ENCODE measurements at regions not wholly inside any gene's neighbourhood (a gene's known extent, or its start where the extent isn't known, plus 50 kb on each side); places are given as distances from the start of the nearest gene placed in this dataset.
A peak's percentile ranks its signal among the peaks of the same experiment; 100 is the strongest.
"Not testable (repeated sequence)": the region's sequence is repeated elsewhere in the genome, so short reads cannot be mapped to it uniquely, and the experiment has no call there.

DNA sequence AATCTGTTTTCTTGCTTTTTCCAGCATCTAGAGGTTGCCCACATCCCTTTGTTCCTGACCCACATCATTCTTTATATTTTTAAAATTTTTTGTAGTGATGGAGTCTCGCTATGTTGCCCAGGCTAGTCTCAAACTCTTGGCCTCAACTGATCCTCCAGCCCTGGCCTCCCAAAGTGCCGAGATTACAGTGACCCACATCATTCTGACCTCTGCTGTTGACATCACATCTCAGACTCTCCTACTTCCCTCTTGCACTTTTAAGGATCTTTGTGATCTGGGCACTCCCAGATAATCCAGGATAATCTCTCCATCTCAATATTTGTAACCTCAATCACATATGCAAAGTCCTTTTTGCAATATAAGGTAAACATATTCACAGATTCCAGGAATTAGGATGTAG lies 266.6 kb downstream of the MEX3B start:
- no peak for DNase-seq

DNA sequence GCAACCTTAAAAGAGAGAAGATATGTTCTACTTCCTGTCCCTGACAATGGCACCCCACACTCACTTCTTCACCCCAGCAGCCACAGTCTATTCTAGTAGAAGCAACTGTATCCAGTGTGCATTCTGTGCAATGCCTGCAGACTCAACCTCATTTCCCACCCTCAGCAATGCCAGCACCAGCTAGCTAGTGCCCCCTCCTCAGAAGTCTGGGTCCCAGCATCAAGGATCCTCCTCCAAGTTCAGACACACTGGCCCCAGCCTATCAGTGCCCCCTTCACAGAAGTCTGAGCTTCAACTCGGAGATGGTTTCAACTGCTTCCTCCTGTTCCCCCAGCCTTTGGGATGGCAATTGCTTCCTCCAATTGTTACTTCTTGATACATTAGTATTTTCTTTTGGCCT lies 268.3 kb downstream of the MEX3B start:
- peak in 1 of 56 donors; percentile 3 for DNase-seq

DNA sequence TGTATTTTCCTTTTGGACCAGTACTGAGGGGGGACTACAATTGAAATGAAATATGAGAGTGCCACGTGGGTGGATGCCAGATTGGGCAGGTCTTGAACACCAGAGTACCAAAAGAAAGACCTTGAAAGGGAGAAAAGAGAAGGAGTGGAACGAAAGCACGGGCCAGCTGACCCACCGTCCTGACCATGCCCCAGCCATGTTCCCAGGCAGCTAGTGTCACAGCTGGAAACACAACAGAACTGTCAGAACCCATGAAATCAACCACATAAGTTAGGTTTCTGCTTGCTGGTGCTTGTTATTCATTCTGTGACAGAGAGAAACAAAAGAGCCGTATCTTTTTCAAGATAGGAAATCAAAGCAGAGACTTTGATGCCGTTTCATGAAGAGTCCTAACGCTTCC lies 268.8 kb downstream of the MEX3B start:
- no peak for DNase-seq

DNA sequence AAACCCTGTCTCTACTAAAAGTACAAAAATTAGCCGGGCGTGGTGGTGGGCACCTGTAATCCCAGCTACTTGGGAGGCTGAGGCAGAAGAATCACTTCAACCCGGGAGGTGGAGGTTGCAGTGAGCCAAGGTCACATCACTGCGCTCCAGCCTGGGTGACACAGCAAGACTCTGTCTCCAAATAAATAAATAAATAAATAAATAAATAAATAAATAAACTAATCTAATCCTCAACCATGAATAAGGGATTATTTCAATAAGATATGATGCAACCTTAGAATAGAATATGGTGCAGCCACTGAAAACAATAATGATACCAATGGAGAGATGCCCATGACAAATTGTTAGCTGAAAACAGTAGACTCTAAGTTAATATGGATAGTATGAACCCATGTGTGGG lies 270.0 kb downstream of the MEX3B start:
- DNase-seq = not testable (repeated sequence)

DNA sequence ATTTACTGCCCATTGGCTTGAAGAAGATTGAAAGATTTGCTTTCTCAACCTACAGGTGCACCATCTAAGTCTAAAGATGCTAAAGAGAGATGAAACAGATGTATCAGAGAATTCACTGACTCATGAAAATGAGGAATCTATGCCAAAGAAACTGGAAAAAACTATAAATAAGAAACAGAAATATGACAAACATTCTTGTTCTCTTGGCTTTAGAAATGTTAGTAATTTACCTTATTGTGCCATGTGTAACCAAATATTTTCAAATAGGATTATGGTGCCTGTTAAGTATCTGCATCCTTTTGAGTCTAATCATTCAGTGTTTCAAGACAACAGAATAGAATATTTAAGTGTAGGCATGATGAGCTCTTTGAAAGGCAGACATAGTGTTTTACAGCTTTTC lies 271.5 kb downstream of the MEX3B start:
- no peak for DNase-seq

DNA sequence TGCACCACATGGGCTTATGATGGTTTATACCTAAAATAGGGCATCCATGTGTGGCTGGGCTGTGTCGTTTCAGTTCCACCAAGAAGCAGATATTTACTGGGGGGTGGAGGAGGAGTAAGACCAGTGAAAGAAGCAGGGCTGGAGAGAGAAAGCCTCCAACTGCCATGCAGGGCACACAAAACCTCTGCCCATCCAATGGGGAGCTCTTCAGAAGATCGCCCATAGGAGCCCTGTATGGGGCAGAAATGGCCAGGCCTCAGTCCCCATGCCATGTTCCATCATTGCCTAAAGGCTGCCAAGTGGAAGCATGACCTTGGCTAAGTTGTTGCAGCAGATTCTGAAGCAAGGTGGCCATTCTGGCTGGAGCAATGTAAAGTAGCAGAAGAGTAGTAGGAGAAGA lies 277.0 kb downstream of the MEX3B start:
- DNase-seq = no peak

DNA sequence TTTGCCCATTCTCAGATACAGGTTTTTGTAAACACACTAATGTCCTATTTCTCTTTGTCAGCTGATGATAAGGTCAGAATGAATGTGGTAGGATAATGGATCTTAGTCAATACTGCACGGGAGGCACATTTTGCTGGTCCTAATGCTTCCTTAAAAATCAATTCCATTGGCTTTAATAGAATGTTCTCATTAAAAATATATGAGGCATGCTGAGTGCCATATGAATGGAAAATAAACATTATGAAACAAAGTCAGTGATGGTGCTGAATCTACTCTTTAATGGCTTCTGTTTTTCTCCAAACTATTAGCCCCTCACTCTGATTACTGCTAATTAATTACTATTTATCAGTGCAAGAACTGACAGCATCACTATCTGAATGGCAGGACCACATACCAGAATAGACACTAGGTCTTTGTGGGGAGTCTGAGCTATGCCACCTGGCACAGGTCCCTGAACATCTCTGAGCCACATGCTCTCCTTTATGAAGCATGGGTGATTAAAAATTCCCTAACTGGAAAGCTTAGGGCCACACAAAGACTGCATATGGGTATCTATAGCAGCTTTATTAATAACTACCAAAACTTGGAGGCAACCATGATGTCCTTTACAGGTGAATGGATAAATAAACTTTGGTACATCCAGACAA lies 278.9 kb downstream of the MEX3B start:
- DNase-seq = no peak

DNA sequence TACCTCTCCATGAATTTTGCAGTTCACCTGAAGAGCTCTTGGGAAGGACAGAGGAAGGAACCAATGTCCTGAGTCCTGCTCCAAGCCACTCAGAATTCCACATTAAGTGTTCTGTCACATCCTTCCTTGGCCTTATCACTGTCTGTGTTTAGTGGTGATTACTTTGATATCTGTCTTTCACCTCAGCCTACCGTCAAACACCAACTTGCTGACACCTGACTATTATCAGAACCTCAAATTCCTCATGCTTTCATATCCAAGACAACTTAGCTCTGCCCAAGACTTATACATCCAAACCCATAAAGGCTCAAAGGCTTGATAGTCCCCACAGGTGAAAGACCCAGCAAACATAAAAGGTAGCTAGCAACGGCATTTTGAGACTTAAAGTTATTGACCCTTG lies 280.0 kb downstream of the MEX3B start:
- no peak for DNase-seq

DNA sequence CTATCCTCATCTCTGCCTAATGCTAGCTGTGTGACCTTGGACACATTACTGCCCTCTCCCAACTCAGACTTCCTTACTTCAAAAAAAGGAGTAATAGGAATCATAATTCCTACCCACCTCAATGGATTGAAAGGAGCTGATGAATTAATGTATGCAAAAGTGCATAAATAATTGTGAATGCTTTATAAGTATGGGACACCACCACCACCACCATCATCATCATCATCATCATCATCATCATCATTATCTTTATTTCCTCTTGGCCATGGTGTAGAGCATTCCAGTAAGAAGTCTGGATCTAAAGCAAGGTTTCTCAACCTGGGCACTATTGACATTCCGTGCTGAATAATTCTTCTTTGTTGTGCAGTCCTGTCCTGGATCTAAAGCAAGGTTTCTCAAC lies 282.5 kb downstream of the MEX3B start:
- DNase-seq = no peak

DNA sequence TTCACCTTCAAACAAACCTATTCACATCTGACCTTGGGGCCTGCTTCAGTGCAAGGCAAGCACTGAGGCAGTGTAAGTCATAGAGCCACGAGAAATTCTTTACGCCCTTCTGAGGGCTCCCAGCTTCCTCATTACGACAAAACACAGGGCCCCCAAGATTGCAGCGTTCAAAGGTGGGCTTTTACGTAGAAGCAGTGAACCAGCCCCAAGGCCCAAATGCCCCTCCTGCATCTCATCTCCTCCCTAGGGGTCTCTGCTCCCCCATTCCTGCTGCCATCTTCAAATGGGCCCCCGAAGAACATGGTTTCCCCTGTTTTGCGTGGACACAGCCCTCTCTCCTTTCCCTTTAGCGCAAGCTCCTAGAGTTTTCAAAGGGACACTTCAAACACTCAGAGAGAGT lies 285.1 kb downstream of the MEX3B start:
- no peak for DNase-seq

DNA sequence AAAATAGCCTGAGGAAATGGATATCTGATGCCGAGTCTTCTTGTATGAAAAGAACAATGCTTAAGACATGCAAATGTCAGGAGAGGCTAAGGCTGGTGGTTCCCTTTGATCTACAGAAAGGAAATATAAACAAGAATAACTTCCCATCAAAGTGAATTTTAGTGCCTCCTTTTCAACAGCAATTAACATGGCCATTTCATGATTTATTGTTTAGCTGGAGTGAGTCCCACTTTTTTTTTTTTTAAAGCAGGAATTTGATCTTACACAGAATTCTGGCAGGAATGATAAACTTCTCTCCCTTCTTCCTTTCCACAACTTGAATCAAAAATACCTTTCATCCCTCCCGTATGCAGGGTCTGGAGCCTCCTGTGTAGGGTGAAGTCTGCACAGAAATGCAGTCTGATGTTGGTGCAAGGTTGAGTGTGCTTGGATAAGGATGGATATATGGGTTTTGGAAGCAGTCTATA lies 287.0 kb downstream of the MEX3B start:
- DNase-seq = no peak

DNA sequence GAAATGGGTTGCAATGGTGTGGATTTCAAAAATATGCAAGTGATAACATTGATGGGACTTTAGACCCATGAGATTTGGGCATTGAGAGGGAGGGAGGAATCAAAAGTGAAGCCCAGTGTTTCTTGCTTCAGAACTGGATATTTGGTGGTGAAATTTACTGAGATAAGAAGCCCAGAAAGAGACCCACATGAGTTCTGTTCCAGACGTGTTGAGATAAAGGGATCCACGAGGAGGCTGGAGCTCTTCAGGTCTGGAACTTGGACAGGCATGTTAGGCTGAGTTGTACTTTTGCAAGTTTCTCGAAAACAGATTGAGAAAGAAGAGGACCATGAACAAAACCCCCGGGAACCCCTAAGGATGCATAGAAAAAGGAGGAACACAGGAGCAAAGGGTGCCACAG lies 290.2 kb downstream of the MEX3B start:
- DNase-seq = no peak

DNA sequence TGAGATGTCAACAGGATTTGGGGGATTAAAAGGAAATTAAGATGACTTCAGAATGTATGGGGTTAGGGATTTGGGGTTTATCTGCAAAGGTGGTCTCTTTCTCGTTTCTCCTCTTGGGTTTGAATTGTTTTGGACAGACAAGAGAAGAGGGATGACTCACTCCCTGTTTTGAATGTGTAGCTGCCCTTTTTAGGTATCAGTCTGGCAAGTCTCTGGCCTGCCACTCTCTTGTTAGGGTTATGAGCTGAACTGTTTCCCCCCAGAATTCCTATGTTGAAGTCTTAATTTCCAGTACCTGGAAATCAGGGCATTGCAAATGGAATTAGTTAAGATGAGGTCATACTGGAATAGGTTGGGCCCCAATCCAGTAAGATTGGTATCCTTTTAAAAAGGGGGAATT lies 291.7 kb downstream of the MEX3B start:
- DNase-seq = no peak

DNA sequence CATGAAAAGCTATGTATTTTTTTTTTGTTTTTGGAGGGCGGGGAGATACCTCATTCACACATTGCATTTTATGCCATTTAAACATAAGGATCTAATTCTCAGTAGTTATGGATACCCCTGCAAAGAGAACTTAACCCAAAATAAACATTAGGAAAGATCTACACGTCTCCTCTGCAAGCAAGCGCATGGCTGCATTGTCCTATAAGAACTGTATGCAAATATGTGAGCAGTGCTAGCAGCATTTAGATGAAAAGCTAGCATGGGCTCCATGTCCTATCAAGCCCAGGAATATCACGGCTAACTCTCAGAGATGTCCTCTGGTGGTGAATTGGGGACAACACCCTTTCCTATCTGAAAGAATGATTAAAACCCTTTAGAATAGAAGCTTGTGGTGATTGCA lies 292.8 kb downstream of the MEX3B start:
- DNase-seq = no peak

DNA sequence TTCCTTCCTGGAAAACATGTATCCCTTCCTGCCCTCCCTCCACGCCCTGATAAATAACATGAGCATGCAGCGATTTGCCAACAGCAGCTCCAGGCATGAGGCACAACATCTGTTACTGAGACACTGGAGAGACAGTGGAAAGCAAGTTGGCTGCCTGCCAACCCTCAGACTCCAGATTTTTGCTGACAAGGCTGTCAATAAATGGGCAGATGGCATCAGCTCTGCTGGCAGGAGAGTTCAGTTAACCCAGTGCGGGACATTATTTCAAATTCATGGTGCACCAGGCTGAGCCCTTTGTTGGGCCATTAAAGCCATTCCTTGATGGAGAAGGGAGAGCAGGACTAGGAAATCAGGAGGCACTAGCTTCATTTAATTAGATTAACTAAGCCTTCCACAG lies 293.3 kb downstream of the MEX3B start:
- peak in 38 of 56 donors; percentile 11 to 79 (median 42) for DNase-seq

DNA sequence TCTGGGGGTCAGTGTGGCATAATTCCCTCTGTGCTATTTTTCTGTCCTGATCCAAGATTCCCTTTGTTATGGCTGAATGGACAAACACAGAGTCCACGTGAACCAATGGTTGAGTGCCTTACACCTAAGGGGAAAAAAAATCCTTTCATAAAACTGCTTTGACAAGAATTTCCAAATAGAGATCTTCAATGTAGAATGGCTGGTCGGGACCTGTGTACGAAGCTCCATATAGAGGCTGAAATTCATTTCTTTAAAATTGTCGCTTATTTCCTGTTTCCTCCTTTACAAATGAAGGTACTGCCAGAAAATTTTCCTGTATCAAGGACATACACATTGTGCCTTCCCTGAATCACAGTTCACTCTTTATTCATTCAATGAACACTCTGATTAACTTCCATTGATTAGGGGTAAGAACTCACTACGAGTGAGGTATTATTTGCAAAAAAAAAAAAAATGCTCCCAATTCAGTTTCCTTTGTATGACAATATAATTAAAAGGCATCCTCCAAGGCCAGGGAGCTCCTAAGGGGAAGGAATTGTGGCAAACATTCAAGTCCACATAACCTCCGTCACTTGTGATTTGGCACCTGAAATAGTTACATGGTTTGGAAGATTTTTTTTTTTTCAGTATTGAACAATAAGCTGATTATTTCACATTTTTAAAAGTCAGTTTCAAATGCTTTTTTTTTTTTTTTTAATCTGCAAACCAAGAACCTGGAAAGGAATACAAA lies 293.8 kb downstream of the MEX3B start:
- DNase-seq = no peak

DNA sequence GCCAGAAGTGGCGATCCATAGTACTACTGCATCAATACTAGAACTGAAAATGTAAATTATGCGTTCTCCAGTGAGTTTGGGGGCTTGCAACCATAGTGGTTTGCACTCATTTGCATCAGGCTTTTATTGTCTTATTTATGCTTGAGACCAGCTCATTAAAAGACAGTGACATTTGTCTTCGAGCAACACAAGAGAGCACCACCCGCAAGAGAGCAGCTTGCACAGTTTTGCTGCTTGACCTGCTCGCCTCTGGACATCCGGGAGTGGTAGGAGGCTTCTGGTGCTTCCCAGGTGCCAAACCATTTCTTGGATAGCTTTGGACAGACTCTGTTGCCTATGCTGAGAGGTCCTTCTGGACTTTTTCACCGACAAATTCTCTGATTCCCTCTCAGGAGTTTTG lies 294.6 kb downstream of the MEX3B start:
- no peak for DNase-seq

DNA sequence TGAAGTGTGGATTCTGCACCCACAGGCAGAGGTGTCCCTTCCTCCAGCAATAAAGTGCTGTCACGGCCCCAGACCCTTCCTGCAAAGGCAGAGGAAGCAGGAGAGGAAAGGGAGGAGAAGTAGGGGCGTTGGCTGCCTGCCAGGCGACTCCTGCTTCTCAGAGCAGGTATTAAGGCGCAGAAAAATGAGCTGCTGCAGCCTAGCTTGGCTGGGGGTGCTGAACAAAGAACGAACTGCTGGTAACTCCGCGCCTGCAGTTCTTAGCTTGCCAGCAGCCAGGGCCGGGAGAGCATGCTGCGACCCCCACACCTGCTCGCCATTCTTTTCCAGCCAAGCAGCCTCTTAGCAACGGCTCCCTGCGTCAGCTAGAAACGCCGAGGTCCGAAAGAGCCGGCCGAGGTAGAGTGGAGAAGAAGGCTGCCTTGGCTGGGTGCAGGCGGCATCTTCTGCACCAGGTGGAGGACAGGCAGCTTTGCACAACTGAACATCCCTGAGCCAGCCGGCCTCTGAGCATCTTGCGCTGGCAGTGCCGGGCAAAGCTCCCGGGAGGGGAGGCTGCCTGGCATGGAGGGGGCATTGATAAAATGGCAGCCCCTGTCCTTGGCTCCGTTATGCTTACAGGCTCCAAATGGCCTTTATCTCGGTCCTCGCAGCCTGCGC lies 296.0 kb downstream of the MEX3B start:
- DNase-seq = no peak

DNA sequence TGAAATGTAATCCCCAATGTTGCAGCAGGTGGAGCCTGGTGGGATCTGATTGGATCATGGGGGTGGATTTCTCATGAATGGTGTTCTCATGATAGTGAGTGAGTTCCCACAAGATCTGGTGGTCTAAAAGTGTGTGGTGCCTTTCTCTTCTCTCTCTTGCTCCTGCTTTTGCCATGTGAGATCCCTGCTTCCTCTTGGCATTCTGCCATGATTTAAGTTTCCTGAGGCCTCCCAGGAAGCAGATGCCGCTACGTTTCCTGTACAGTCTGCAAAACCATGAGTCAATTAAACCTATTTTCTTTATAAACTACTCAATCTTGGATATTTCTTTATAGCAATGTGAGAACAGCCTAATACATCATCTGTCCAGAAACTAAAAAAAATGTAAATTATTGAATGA lies 298.3 kb downstream of the MEX3B start:
- no peak for DNase-seq

DNA sequence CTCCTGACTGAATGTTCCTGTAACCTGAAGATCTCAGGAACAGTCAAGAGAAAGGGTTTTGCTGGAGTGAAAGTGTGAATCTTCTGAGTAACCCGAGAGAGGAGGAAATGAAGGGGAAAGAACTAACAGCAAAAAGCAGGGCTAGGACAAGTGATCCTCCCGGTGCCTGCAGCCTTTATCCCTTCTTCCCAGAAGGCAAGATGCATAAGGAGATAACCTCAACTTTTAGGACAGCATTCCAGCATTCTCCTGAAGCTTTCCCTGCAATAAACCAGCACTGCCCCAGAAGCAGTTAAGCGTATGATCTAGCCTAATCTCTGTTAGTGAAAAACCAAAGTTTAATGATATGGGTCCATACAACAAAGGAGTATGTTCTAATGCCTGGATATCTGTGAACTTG lies 298.8 kb downstream of the MEX3B start:
- DNase-seq = no peak

DNA sequence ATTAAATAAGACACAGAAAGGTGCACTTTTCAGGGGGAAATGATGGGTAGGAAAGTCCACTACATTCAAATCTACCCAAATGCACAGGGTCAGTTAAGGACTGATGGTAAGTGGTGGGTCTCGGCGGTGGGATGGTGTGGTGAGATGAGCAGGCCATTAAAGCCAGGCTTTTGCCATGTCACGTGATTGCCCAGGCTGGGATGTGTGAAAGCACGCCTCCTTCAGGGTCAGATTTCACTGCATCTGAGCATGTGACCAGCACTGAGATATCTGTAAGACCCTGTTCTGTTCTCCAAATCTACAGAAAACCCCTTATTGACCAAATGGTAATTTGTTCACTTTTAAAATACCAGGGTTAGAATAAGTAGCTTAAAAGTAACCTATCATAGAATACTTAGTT lies 301.5 kb downstream of the MEX3B start:
- no peak for DNase-seq

DNA sequence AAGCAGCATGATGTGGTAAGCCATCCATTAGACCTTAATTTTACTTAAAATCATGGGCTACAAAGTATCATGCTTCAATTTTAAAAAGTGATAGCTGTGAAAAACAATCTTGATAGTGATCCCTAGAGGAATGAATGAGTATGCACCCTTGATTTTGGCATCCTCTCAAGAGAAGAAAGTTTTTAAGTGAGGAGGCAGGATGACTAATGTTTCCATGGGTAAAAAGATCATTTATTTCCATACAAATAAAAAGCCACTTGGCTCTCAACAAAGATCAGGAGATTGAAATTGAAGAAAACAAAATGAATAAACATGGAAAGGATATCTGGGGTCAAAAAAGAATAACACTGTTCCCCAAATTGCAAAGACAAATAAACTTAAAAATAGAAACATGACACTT lies 305.4 kb downstream of the MEX3B start:
- DNase-seq = no peak

DNA sequence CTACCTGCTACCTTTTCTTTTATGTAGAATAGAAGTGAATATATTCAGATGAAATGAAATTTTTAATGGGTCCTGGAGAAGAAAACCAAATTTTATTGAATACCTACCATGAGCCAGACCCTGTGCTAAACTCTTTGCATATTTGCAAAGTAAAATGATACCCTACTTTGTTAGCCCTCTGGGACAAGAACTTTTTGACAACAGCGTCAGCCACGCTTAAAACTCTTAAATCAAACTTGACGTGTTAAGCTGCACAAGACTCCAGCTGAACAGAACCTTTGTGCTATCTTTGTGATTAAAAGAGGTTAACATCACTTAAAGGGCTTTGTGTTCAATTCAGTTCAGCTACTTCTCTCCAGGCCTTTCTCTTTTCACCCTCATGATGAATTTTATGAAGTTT lies 316.5 kb downstream of the MEX3B start:
- DNase-seq = no peak
